Calu3 (cell line): ENCODE measurements at regions not wholly inside any gene's neighbourhood (a gene's known extent, or its start where the extent isn't known, plus 50 kb on each side); places are given as distances from the start of the nearest gene placed in this dataset.

Source experiments
- BruUV-seq: library from RNA; stranded (reverse); fragments of 400-500 nt; replicated peaks from 2 replicates; lab custom pipeline; 2021; lab: Mats Ljungman, UMichigan
- CTCF ChIA-PET: fragments of 300-600 bp; sonication (Branson Sonifier 250); formaldehyde crosslinking; loops from one replicate; lab custom pipeline; 2022; ENCODE audit warnings: antibody characterized with exemption; lab: Charles Lee
- DNase-seq: peaks from one replicate; pipeline ENCODE4 v3.0.0; 2022
- H3K27ac Mint-ChIP-seq: one replicate; pipeline ENCODE4 v1.8.0; 2022; ENCODE audit warnings: mixed read lengths; ENCODE audit not compliant: unreplicated experiment
- H3K27me3 Mint-ChIP-seq: one replicate; pipeline ENCODE4 v1.8.0; 2022; ENCODE audit warnings: mixed read lengths; ENCODE audit not compliant: unreplicated experiment
- H3K36me3 Mint-ChIP-seq: one replicate; pipeline ENCODE4 v1.8.0; 2022; ENCODE audit warnings: mild to moderate bottlenecking, moderate library complexity, mixed read lengths; ENCODE audit not compliant: insufficient read depth, unreplicated experiment
- H3K4me1 Mint-ChIP-seq: one replicate; pipeline ENCODE4 v1.8.0; 2022; ENCODE audit warnings: mild to moderate bottlenecking, low read depth, mixed read lengths; ENCODE audit not compliant: unreplicated experiment
- H3K4me3 Mint-ChIP-seq: one replicate; pipeline ENCODE4 v1.8.0; 2022; ENCODE audit warnings: mild to moderate bottlenecking, low read depth, moderate library complexity, mixed read lengths; ENCODE audit not compliant: unreplicated experiment
- H3K9me3 Mint-ChIP-seq: one replicate; pipeline ENCODE4 v1.8.0; 2022; ENCODE audit warnings: low read depth, mixed read lengths; ENCODE audit not compliant: unreplicated experiment
- CTCF ChIP-seq: fragments of 200-600 bp; IDR thresholded peaks from one replicate; pipeline ENCODE4 v1.8.0; 2022; ENCODE audit warnings: antibody characterized with exemption; ENCODE audit not compliant: unreplicated experiment
- intact Hi-C: fragments of 100-400 bp; cut with micrococcal nuclease; formaldehyde crosslinking; loops from one replicate; pipeline ENCODE4 v1.10.0; 2022; ENCODE audit not compliant: unreplicated experiment

DNA sequence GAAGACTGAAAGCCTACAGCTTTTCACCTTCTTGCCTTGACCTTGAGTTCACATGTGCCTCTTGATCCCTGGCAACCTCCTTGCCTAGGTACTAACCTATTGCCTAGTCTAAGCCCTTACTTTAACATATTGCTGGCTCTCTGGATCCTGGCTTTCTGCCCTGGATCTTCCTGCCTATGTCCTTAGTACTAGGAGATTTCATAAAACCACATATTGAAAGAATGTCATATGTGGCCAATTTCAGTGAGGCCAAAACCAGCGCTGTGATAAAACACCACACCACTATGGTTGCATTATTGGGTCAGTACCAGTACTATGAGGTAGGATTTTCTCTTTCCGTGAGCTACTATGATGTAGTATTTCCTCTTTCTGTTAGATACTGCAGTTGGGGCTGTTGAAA is 80.4 kb downstream of the CT47B1 start:
- Mint-ChIP-seq H3K4me1 (peaks cover 23% of the 10 kb centered on the region), H3K36me3 (no peaks in the 10 kb centered on the region), H3K9me3 (no peaks in the 10 kb centered on the region), H3K4me3 (no peak overlapping the region), H3K27me3 (no peaks in the 10 kb centered on the region), H3K27ac (no peak overlapping the region)
- intact Hi-C loops: loop anchor here (10.0 kb wide), 1 partner anchor 450 kb away; no protein-coding TSS in a partner anchor
- TF ChIP-seq CTCF: no peak
- CTCF ChIA-PET: no interaction called here
- no peak for DNase-seq
- no TSS peak for BruUV-seq

DNA sequence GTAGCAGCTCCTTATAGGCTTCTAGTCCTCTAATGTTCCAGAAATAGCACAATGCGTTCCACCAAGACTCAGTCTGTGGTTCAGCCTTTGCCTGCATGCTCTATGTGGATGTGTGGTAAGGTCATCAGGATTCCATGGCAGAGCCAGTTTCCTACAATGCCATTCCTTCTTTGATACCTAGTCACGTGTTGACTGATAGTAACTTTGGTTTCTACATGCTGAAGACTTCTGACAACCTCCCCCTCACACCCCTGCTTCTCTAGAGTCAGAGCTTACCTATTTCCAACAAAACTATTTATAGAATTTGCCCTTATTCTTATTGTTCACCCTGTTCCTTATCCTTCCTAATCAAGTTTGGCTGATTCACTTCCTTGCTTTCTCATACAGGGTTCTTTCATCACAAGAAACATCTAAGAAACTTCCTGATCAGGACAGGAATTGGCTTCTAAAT is 81.1 kb downstream of the CT47B1 start:
- Mint-ChIP-seq H3K27me3 (no peaks in the 10 kb centered on the region), H3K4me1 (peaks cover 24% of the 10 kb centered on the region), H3K36me3 (no peaks in the 10 kb centered on the region), H3K4me3 (no peak overlapping the region), H3K9me3 (no peaks in the 10 kb centered on the region), H3K27ac (peak overlapping the region; percentile 11)
- CTCF ChIA-PET: interaction anchor here (0.6 kb wide), 1 partner anchor 268 kb away, joined by 3 read pairs; no protein-coding TSS in a partner anchor
- no peak for DNase-seq
- BruUV-seq: no TSS peak
- intact Hi-C loops: loop anchor here (5.0 to 10.0 kb wide), 2 partner anchors 450 to 513 kb away; no protein-coding TSS in a partner anchor
- no peak for TF ChIP-seq CTCF

DNA sequence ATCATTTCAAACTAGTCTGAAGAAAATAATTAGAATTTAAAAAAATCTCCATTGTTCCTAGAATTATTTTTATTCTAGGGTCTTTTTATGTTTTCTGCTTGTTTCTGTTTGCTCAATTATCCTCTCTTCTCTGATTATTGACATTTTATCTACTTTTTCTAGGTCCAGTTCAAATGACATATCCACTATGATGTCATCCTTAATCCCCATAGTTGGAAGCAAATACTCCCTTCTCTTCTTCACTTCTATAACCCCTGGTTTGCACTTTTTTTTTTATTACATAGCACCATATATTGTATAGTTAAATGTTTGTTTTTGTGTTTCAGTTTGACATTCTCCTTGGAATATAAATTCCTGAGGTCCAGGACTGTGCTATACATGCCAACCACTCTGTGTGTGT is 82.6 kb downstream of the CT47B1 start:
- no peak for DNase-seq
- CTCF ChIA-PET: no interaction called here
- no peak overlapping the region for H3K4me3 Mint-ChIP-seq
- no peaks in the 10 kb centered on the region for H3K9me3 Mint-ChIP-seq
- intact Hi-C loops: loop anchor here (5.0 to 10.0 kb wide), 2 partner anchors 452 to 514 kb away; no protein-coding TSS in a partner anchor
- no peak for TF ChIP-seq CTCF
- H3K27ac Mint-ChIP-seq: no peak overlapping the region
- BruUV-seq: no TSS peak
- peaks cover 24% of the 10 kb centered on the region for H3K4me1 Mint-ChIP-seq
- no peaks in the 10 kb centered on the region for H3K36me3 Mint-ChIP-seq
- no peaks in the 10 kb centered on the region for H3K27me3 Mint-ChIP-seq

GRCh38 chrX:120791013-120791643 is 84.5 kb downstream of the CT47B1 start:
- no TSS peak for BruUV-seq
- Mint-ChIP-seq H3K36me3 (no peaks in the 10 kb centered on the region), H3K4me3 (no peak overlapping the region), H3K27ac (no peak overlapping the region), H3K9me3 (no peaks in the 10 kb centered on the region), H3K4me1 (peaks cover 24% of the 10 kb centered on the region), H3K27me3 (no peaks in the 10 kb centered on the region)
- DNase-seq: peak; percentile 58
- intact Hi-C loops: loop anchor here (5.0 to 10.0 kb wide), 2 partner anchors 454 to 516 kb away; no protein-coding TSS in a partner anchor
- CTCF ChIA-PET: interaction anchor here (1.4 kb wide), 1 partner anchor 50 kb away, joined by 3 read pairs; no protein-coding TSS in a partner anchor
- TF ChIP-seq CTCF: no peak
